ENCODE measurements at regions not wholly inside any gene's neighbourhood (a gene's known extent, or its start where the extent isn't known, plus 50 kb on each side); places are given as distances from the start of the nearest gene placed in this dataset.

DNA sequence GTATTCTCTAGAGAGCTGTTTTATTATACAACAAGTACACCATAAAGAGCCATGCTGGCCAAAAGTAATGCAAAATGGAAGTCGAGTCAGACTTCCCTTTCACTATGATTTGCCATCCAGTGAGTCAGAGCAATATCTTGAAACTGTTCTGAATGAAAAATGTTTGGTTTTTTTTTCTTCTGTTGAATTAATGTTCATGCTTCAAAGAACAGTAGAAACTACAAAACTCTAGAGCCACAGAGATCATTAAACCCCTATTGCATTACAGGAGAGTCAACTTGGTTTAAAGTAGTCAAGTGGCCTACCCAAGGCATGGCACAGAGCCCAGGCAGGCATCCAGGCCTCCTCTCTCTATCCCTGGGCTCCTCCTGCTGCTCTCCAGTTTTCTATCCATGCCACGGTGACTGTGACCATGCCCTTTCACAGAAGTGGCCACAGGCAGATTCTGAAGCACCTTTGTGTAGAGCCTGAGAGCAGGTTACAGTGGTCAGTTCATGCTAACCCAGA, 358.9 kb downstream of the DEPDC1B start:
- H3K27me3 ChIP-seq = no peaks in the 10 kb centered on the region
- intact Hi-C loops (cut with DNase I) = no loop called here

GRCh38 chr5:60340326-60340725, 359.6 kb downstream of the DEPDC1B start:
- DNase-seq = no peak
- Histone ChIP-seq H3K9ac (ENCODE audit: low read depth in 2 of 2, low read length in 2 of 2) (no peak overlapping the region), H3K36me3 (no peaks in the 10 kb centered on the region), H3K27ac (no peak overlapping the region), H3K4me1 (no peaks in the 10 kb centered on the region), H3K4me3 (no peak overlapping the region), H3K27me3 (no peaks in the 10 kb centered on the region), H3K9me3 (no peaks in the 10 kb centered on the region)
- intact Hi-C loops (cut with DNase I) = no loop called here
- no peak for TF ChIP-seq CTCF (IDR thresholded peaks at IDR 0.05)

More for the DNA sequence above, 358.9 kb downstream of the DEPDC1B start:
- H3K36me3 ChIP-seq = no peaks in the 10 kb centered on the region
- H3K9ac ChIP-seq (ENCODE audit: low read depth in 2 of 2, low read length in 2 of 2) = no peak overlapping the region
- no peak for DNase-seq
- H3K27ac ChIP-seq = no peak overlapping the region
- no peaks in the 10 kb centered on the region for H3K4me1 ChIP-seq
- no peak overlapping the region for H3K4me3 ChIP-seq
- no peaks in the 10 kb centered on the region for H3K9me3 ChIP-seq
- no peak for TF ChIP-seq CTCF (IDR thresholded peaks at IDR 0.05)

- Histone ChIP-seq H3K4me1 (no peaks in the 10 kb centered on the region), H3K27me3 (no peaks in the 10 kb centered on the region), H3K9ac (ENCODE audit: low read depth in 2 of 2, low read length in 2 of 2) (no peak overlapping the region), H3K4me3 (no peak overlapping the region), H3K36me3 (no peaks in the 10 kb centered on the region), H3K27ac (no peak overlapping the region), H3K9me3 (no peaks in the 10 kb centered on the region)
- TF ChIP-seq CTCF (IDR thresholded peaks at IDR 0.05) = no peak
- no peak for DNase-seq
- intact Hi-C loops (cut with DNase I) = no loop called here
Observed at GRCh38 chr5:60339691-60340201, 360.2 kb downstream of the DEPDC1B start.

GRCh38 chr5:60338846-60339245, 361.1 kb downstream of the DEPDC1B start:
- no peaks in the 10 kb centered on the region for H3K27me3 ChIP-seq
- no peak overlapping the region for H3K9ac ChIP-seq (ENCODE audit: low read depth in 2 of 2, low read length in 2 of 2)
- H3K4me1 ChIP-seq = no peaks in the 10 kb centered on the region
- H3K9me3 ChIP-seq = no peaks in the 10 kb centered on the region
- DNase-seq = no peak
- no peak for TF ChIP-seq CTCF (IDR thresholded peaks at IDR 0.05)
- H3K4me3 ChIP-seq = no peak overlapping the region
- intact Hi-C loops (cut with DNase I) = no loop called here
- H3K27ac ChIP-seq = no peak overlapping the region
- H3K36me3 ChIP-seq = no peaks in the 10 kb centered on the region

- Histone ChIP-seq H3K9ac (ENCODE audit: low read depth in 2 of 2, low read length in 2 of 2) (no peak overlapping the region), H3K9me3 (no peaks in the 10 kb centered on the region), H3K4me1 (no peaks in the 10 kb centered on the region), H3K27ac (no peak overlapping the region), H3K27me3 (no peaks in the 10 kb centered on the region), H3K36me3 (no peaks in the 10 kb centered on the region), H3K4me3 (no peak overlapping the region)
- intact Hi-C loops (cut with DNase I) = no loop called here
- TF ChIP-seq CTCF (IDR thresholded peaks at IDR 0.05) = no peak
- DNase-seq = no peak
Observed at GRCh38 chr5:60336491-60336890, 363.5 kb downstream of the DEPDC1B start.

Data from colonic mucosa (tissue), 4 donors.